ENCODE measurements at regions not wholly inside any gene's neighbourhood (a gene's known extent, or its start where the extent isn't known, plus 50 kb on each side); places are given as distances from the start of the nearest gene placed in this dataset.

GRCh38 chr2:52192656-52193055 is 1160.7 kb upstream of the NRXN1 start:
- FAIRE-seq: no peak
- Histone ChIP-seq H3K9ac (ENCODE audit: control insufficient read depth, insufficient read depth, low read length) (no peak overlapping the region), H3K79me2 (ENCODE audit: control insufficient read depth, insufficient read depth, low read length) (no peaks in the 10 kb centered on the region), H3K4me2 (ENCODE audit: control insufficient read depth, insufficient read depth) (no peak overlapping the region), H3K4me1 (ENCODE audit: control insufficient read depth, insufficient read depth, low read length) (no peaks in the 10 kb centered on the region), H2AFZ (ENCODE audit: control insufficient read depth, low read depth, low read length) (no peak overlapping the region), H3K4me3 (no peak overlapping the region), H3K27me3 (replicated peaks in 1 of 2; ENCODE audit: control insufficient read depth in 2 of 2, insufficient read depth in 2 of 2, low read length in 1 of 2) (no peaks in the 10 kb centered on the region), H3K9me3 (replicated peaks; ENCODE audit: control insufficient read depth, insufficient read depth, low read length) (no peaks in the 10 kb centered on the region), H4K20me1 (ENCODE audit: control insufficient read depth, insufficient read depth) (no peaks in the 10 kb centered on the region), H3K27ac (ENCODE audit: control insufficient read depth, insufficient read depth) (no peak overlapping the region), H3K36me3 (ENCODE audit: control insufficient read depth in 2 of 2, insufficient read depth in 2 of 2, low read length in 1 of 2) (no peaks in the 10 kb centered on the region)
- RAD21 ChIA-PET (ENCODE audit: unreplicated experiment): no interaction called here
- no peak for ATAC-seq
- SMC1A ChIA-PET (ENCODE audit: uncharacterized antibody, unreplicated experiment): interaction anchor here (0.7 kb wide), 1 partner anchor 127 kb away, joined by 3 read pairs; no protein-coding TSS in a partner anchor
- intact Hi-C loops (cut with micrococcal nuclease; ENCODE audit: unreplicated experiment): no loop called here
- in situ Hi-C loops (cut with MboI): no loop called here
- no peak for DNase-seq (ENCODE audit: low read depth, low spot score)
- no peak for TF ChIP-seq ATF3 (IDR thresholded peaks at IDR 0.05; ENCODE audit: borderline replicate concordance, extremely low read depth, low read depth, low read length)
- TF ChIP-seq SP1 (IDR thresholded peaks at IDR 0.05; ENCODE audit: low read depth, low read length): no peak
- TF ChIP-seq SIN3A (IDR thresholded peaks at IDR 0.05; ENCODE audit: low read depth, low read length): no peak
- no peak for TF ChIP-seq TARDBP (IDR thresholded peaks at IDR 0.05; ENCODE audit: borderline replicate concordance)
- no peak for TF ChIP-seq TCF7 (IDR thresholded peaks at IDR 0.05; ENCODE audit: borderline replicate concordance)
- TF ChIP-seq ZNF622 (IDR thresholded peaks at IDR 0.05): no peak
- no peak for TF ChIP-seq BACH1 (IDR thresholded peaks at IDR 0.05; ENCODE audit: borderline replicate concordance)
- TF ChIP-seq POU2F2 (IDR thresholded peaks at IDR 0.05; ENCODE audit: borderline replicate concordance, low read depth, low read length): no peak
- TF ChIP-seq RELA (IDR thresholded peaks at IDR 0.05; ENCODE audit: borderline replicate concordance, partially characterized antibody): no peak
- no peak for TF ChIP-seq MTA3 (IDR thresholded peaks at IDR 0.05; ENCODE audit: borderline replicate concordance, low read length)
- no peak for TF ChIP-seq CBX3 (IDR thresholded peaks at IDR 0.05; ENCODE audit: borderline replicate concordance, low read depth)
- no peak for TF ChIP-seq IRF4 (IDR thresholded peaks at IDR 0.05; ENCODE audit: low read depth, low read length)
- no peak for TF ChIP-seq CTCF (IDR thresholded peaks at IDR 0.05 in 2 of 3, conservative IDR thresholded peaks at IDR 0.05 in 1 of 3; ENCODE audit: control insufficient read depth in 2 of 3, extremely low read depth in 1 of 3, insufficient read depth in 1 of 3, low read depth in 3 of 3, low read length in 3 of 3)
- TF ChIP-seq ZZZ3 (IDR thresholded peaks at IDR 0.05; ENCODE audit: control insufficient read depth, insufficient read length, low read depth): no peak
- CTCF ChIA-PET: no interaction called here
- WGBS (ENCODE audit: insufficient coverage, insufficient replicate concordance, low lambda C conversion rate, missing lambda C conversion rate): 23% methylated on average over 4 of the region's 4 CpGs
- POLR2A ChIA-PET: no interaction called here
- no TSS peak for BruUV-seq (replicated peaks)
